H1 (cell line): ENCODE measurements at regions not wholly inside any gene's neighbourhood (a gene's known extent, or its start where the extent isn't known, plus 50 kb on each side); places are given as distances from the start of the nearest gene placed in this dataset.

Experiments used
- CBX5 ChIP-seq: fragments of 300-800, 300-1000 bp; sonication (generic); IDR thresholded peaks from 2 replicates; pipeline ENCODE4 v1.7.1; 2016; ENCODE audit warnings: antibody characterized with exemption, low read length, low read depth
- EP300 ChIP-seq, 2 experiments: IDR thresholded peaks; 1 replicate in 1 of 2; 2 replicates in 1 of 2; pipeline ENCODE4 v1.6.1; 2011 to 2012; ENCODE audit warnings: low read depth in 2 of 2, low read length in 2 of 2, mild to moderate bottlenecking in 2 of 2, borderline replicate concordance in 1 of 2, inconsistent platforms in 1 of 2, moderate library complexity in 1 of 2
- GABPA ChIP-seq: IDR thresholded peaks from 2 replicates; pipeline ENCODE4 v1.6.1; 2011; ENCODE audit warnings: mild to moderate bottlenecking, low read length, moderate library complexity, borderline replicate concordance; ENCODE audit not compliant: insufficient read depth
- KDM1A ChIP-seq: fragments of 200-600, 300-600 bp; sonication (generic); IDR thresholded peaks from 2 replicates; pipeline ENCODE4 v1.7.1; 2016; ENCODE audit warnings: mild to moderate bottlenecking, low read length, borderline replicate concordance
- PHF8 ChIP-seq: fragments of 200-600 bp; sonication (generic); conservative IDR thresholded peaks from 2 replicates; pipeline ENCODE4 v1.7.1; 2012; ENCODE audit warnings: low read depth, mild to moderate bottlenecking, inconsistent platforms, low read length, moderate library complexity
- SIRT6 ChIP-seq: IDR thresholded peaks from one replicate; pipeline ENCODE4 v1.7.1; 2012; ENCODE audit warnings: low read length, inconsistent platforms
- TCF12 ChIP-seq: IDR thresholded peaks from 2 replicates; pipeline ENCODE4 v1.6.1; 2011; ENCODE audit warnings: low read depth, mild to moderate bottlenecking, low read length
- TEAD4 ChIP-seq: IDR thresholded peaks from 2 replicates; pipeline ENCODE4 v1.6.1; 2012; ENCODE audit warnings: low read depth, low read length, inconsistent platforms, mixed read lengths
- TF ChIP-seq, protein P1 (sequence below): IDR thresholded peaks from 2 replicates; pipeline ENCODE4 v1.6.1; 2012; ENCODE audit warnings: inconsistent platforms

DNA sequence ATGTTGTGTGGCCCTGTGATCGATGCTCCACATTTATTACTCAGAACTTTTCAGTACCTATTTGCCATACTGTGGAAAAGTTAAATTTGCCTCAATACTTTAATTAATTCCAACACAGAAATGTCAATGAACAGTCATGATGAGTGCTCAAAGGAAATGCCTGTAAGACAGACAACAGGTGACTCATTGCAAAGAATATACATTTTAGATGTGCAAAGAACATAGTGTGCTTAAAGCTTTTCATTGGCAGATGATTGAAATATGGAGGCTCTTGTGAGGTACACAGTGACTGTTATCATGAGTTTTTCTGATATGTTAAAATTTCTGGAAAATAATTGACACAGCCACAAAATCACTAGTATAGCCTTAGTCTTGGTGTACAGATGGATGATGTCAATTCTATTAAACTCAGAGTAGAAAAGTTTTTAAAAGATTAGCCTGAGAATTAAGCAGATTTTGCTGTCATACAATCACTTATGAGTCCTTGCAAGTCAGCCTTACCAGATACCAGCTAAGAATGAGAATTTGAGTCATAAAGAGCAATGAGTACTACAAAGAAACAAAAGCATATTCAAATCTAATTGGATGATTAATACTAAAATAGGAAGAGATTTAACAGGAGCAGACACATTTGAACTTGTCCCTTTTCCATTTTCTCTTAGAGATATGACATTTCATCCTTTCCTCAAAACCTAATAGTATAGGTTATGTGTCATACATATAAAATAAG, 544.1 kb downstream of the KCNH5 start (continued):
- no peak for TF ChIP-seq GABPA
- no peak for TF ChIP-seq PHF8
- TF ChIP-seq EP300 (IDR thresholded peaks at IDR 0.05; ENCODE audit: borderline replicate concordance in 1 of 2, low read depth in 2 of 2, low read length in 2 of 2) = no peak
- TF ChIP-seq TCF12 = no peak
- TF ChIP-seq CBX5 = no peak
- no peak for TF ChIP-seq KDM1A
- no peak for TF ChIP-seq SIRT6
- no peak for TF ChIP-seq TEAD4
- TF ChIP-seq, protein P1, sequence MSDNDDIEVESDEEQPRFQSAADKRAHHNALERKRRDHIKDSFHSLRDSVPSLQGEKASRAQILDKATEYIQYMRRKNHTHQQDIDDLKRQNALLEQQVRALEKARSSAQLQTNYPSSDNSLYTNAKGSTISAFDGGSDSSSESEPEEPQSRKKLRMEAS = no peak
